ENCODE measurements at regions not wholly inside any gene's neighbourhood (a gene's known extent, or its start where the extent isn't known, plus 50 kb on each side); places are given as distances from the start of the nearest gene placed in this dataset.

- TF ChIP-seq POLR2AphosphoS5 (IDR thresholded peaks at IDR 0.05; ENCODE audit: insufficient read depth in 1 of 2, low read depth in 1 of 2) (no peak), CTCF (IDR thresholded peaks at IDR 0.05) (no peak)
Measured at GRCh38 chr4:123216946-123217345, 179.6 kb upstream of the SPRY1 start.

All from vagina (tissue), 2 donors.